NCI-H345 treated with DMSO at 0.1 percent for 48 hours (cell line): ENCODE measurements at regions not wholly inside any gene's neighbourhood (a gene's known extent, or its start where the extent isn't known, plus 50 kb on each side); places are given as distances from the start of the nearest gene placed in this dataset.

Experiments used
- DNase-seq: peaks from one replicate; lab custom pipeline; 2025; ENCODE audit not compliant: unreplicated experiment; lab: John Stamatoyannopoulos, UW

GRCh38 chr6:148193063-148193680 is 149.5 kb upstream of the SASH1 start:
- DNase-seq, result no peak

DNA sequence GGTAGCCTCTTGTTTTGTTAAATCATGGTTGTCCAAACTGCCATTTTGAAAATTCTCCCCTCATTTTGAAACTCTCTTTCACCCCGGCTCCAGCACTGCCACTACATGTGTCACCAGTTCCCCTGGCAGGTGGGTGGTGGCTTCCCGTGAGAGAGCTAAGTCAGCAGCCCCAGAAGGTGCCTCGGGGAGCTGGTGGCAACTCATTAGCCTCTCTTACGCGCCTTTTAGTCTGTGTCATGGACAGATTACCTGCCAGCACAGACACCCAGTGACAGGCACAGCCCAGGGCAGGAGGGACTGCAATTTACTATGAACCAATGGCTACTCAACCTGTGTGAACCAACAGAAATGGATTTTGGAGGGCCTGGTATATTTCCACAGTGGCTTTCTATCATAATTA is 147.1 kb upstream of the SASH1 start:
- no peak for DNase-seq

- no peak for DNase-seq
Observed at GRCh38 chr6:148199584-148199983, 143.1 kb upstream of the SASH1 start.

DNA sequence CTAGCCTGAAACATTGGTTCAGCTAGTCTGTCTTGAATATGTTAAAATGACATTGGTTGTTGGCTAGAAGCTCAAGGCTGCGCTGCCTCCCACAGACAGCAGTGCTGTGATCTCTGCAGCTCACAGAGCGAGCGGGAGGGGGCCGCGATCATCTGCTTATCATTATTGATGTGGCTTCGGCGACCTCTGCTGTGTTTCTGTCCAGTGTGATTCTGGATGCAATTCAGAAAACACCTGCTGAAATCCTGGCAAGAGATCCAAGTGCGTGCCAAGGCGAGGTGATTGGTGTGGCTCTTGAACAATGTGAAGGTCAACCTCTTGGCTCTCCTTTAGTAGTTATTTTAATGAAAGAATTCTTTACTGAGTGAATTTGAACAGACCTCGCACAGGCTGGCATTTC is 142.3 kb upstream of the SASH1 start:
- DNase-seq, result no peak

GRCh38 chr6:148200781-148201180 is 141.9 kb upstream of the SASH1 start:
- DNase-seq, result no peak

GRCh38 chr6:148203281-148203925 is 139.2 kb upstream of the SASH1 start:
- DNase-seq, result no peak

- DNase-seq, result no peak
Observed at GRCh38 chr6:148203970-148204369, 138.7 kb upstream of the SASH1 start.

DNA sequence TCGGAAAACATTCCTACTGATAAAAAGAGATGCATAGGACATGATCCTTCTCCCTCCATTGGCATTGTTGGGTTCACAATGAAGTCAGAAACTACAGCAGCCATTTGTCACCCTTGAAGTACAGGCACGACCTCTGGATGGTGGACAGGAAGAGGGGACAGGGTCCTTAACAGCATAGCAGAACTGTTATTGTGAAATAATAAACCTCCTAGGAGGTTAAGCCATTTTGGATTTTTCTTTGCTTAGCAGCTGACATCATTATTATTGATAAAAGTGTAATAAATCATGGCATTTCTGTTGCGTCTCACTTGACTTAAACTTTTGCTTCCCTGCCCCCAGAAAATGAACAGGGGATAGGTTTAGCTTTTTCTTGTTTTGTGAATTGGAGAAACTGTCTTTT is 134.3 kb upstream of the SASH1 start:
- no peak for DNase-seq

GRCh38 chr6:148211777-148212324 is 130.8 kb upstream of the SASH1 start:
- no peak for DNase-seq

- DNase-seq, result no peak
Observed at GRCh38 chr6:148212366-148212765, 130.3 kb upstream of the SASH1 start.

GRCh38 chr6:148213366-148213765 is 129.3 kb upstream of the SASH1 start:
- no peak for DNase-seq

GRCh38 chr6:148214667-148215066 is 128.0 kb upstream of the SASH1 start:
- DNase-seq, result no peak

GRCh38 chr6:148217051-148217450 is 125.6 kb upstream of the SASH1 start:
- no peak for DNase-seq

DNA sequence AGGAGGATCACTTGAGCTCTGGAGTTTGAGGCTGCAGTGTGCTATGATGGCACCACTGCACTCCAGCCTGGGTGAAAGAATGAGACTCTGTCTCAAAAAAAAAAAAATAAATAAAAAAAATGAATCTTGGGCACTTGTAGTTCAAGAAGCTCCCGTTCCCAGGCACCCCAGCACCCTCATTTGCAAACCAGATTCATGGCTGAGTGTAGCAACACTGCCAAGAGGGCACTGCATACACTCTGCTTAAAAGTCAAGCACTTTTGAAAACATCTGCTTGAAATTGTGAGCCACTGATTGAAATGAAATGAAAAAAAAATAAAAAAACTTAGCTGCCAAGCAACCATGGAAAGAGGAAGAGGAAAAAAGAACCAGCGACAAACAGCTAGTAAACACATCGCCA is 124.7 kb upstream of the SASH1 start:
- DNase-seq, result no peak

- no peak for DNase-seq
Observed at GRCh38 chr6:148218542-148219258, 123.9 kb upstream of the SASH1 start.

DNA sequence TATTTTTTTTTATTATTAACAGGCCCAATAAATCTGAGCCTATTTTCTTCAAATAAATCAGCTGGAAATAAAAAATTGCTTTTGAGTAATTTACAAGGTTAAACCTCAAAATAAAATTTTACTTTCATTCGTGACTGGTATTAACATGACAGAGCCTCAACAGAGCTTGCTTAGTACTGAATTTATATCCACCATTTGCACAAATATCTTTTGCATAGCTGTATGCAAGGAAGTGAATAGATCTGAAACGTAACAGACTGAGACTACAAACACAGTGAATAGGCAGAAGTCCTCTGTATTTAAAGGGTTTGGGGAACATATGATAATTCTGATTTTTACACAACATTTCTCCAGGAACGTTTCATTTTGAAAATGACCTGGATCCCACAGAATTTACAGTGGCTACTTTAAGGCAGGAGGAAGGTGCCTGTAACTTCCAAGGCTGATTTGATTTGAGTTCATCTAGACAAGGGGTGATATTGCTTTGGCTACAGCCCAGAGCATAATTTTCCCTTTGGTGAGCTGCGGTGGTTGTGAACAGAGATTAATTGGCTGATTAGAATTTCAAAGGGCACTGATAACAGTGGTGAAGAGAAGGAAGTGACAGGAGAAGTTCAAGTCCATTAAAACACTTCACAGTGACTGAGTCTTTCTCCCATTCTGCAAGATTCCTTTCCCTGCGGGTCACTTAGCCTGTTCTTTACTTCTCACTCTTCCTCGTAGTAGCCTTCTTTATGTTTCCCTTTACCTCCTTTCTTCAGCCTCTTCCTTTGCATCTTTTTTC is 121.2 kb upstream of the SASH1 start:
- no peak for DNase-seq

DNA sequence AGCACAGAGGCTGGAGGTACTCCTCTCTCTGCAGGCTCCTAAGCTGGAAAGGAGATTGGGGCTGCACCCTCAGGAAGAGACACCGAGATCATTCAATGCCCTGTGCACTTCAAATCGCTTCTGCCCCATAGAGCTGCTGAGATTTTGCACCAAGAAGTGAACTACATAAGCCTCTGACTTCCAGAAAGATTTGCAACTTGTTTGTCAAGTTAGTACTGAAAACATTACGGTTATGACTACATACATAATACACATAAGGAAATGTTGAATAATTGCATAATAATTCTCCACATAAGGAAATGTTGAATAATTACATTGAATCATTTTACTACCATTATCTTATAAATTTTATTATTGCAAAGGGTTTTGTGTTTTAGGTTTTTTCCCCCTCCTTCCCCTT is 120.3 kb upstream of the SASH1 start:
- DNase-seq, result no peak

- no peak for DNase-seq
Observed at GRCh38 chr6:148222846-148223245, 119.8 kb upstream of the SASH1 start.

DNA sequence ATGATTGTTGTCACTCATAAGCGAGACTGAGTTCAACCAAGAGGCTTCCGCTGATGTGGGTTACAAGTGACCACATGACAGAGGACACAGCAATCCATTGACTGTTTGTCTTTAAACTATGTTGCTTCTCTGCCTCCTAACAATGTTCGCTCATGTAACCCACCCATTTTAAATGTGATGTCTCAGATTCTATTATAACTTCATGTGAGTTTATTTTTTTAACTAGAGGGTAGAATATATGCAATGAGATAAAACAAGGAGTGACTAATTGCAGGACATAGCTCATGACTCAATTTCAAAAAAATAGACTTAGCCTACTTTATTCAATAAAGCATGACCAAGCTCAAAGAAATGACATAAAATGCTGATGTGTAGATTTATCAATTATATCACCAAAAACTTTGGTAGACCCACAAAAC is 119.2 kb upstream of the SASH1 start:
- no peak for DNase-seq

- no peak for DNase-seq
Observed at GRCh38 chr6:148225871-148226270, 116.8 kb upstream of the SASH1 start.

DNA sequence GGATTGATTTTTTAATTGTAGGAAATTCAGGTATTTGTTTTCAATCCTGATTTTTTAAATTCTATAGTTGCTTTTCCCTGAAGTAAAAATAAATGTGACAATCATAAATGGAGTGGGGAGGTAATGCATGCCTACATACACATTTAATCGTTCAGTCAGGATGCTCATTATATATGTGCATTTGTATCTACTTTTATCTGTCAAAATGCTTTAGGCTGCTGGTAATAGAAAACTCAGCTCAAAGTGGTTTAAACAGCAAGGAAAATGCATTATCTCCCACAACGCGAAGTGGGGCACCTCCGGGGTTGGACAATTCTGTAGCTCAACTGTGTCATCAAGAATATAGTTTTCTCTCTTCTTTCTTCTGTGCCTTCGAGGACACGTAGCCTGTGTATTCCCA is 116.4 kb upstream of the SASH1 start:
- DNase-seq, result no peak
